OCI-LY7 (cell line): ENCODE measurements at regions not wholly inside any gene's neighbourhood (a gene's known extent, or its start where the extent isn't known, plus 50 kb on each side); places are given as distances from the start of the nearest gene placed in this dataset.
"Not testable (repeated sequence)": the region's sequence is repeated elsewhere in the genome, so short reads cannot be mapped to it uniquely, and the experiment has no call there.

ENCODE experiments used
- BruUV-seq: library from RNA; stranded (reverse); fragments of 400-500 nt; replicated peaks from 2 replicates; lab custom pipeline; 2021; lab: Mats Ljungman, UMichigan
- CTCF ChIA-PET: fragments of 300-600 bp; sonication (Branson Sonifier 250); formaldehyde crosslinking; loops from one replicate; lab custom pipeline; 2022; ENCODE audit warnings: antibody characterized with exemption; ENCODE audit not compliant: unreplicated experiment; lab: Charles Lee
- POLR2A ChIA-PET: fragments of 300-600 bp; sonication (Branson Sonifier 250); formaldehyde crosslinking; loops from one replicate; lab custom pipeline; 2022; ENCODE audit warnings: antibody characterized with exemption; lab: Charles Lee
- DNase-seq: peaks from one replicate; pipeline ENCODE4 v3.0.0-alpha.2; 2015; ENCODE audit warnings: low spot score
- H2AFZ ChIP-seq: fragments of 200-600 bp; sonication (generic), shearing (Covaris generic); 2 replicates; pipeline ENCODE4 v1.6.1; 2014; ENCODE audit warnings: mild to moderate bottlenecking, antibody characterized with exemption, low read length, moderate library complexity
- H3K27ac ChIP-seq: fragments of 200-600 bp; sonication (generic); 2 replicates; pipeline ENCODE4 v1.5.1; 2014; ENCODE audit warnings: mixed run types, low read depth, mild to moderate bottlenecking, moderate library complexity, low read length, inconsistent platforms; ENCODE audit not compliant: poor library complexity, severe bottlenecking
- H3K36me3 ChIP-seq: fragments of 200-600 bp; sonication (generic); 2 replicates; pipeline ENCODE4 v1.6.1; 2014; ENCODE audit warnings: mild to moderate bottlenecking, antibody characterized with exemption, low read length, moderate library complexity, mixed read lengths; ENCODE audit not compliant: insufficient read depth
- H3K4me1 ChIP-seq: fragments of 200-600 bp; sonication (generic); 2 replicates; pipeline ENCODE4 v1.5.1; 2014; ENCODE audit warnings: mild to moderate bottlenecking, low read length; ENCODE audit not compliant: insufficient read depth, poor library complexity, severe bottlenecking
- H3K4me2 ChIP-seq: fragments of 200-600 bp; sonication (generic); 2 replicates; pipeline ENCODE4 v1.6.1; 2014; ENCODE audit warnings: mild to moderate bottlenecking, low read length
- H3K4me3 ChIP-seq: fragments of 200-600 bp; sonication (generic); 2 replicates; pipeline ENCODE4 v1.5.1; 2014; ENCODE audit warnings: mild to moderate bottlenecking, low read depth, low read length; ENCODE audit not compliant: poor library complexity, severe bottlenecking
- H3K79me2 ChIP-seq: fragments of 200-600 bp; sonication (generic); 2 replicates; pipeline ENCODE4 v1.6.1; 2016; ENCODE audit warnings: low read depth, mild to moderate bottlenecking, low read length, moderate library complexity, mixed read lengths; ENCODE audit not compliant: insufficient read depth
- H3K9me2 ChIP-seq: fragments of 200-600 bp; sonication (generic); 2 replicates; pipeline ENCODE4 v1.6.1; 2016; ENCODE audit warnings: mild to moderate bottlenecking, low read length, mixed read lengths; ENCODE audit not compliant: insufficient read depth
- H3K9me3 ChIP-seq: fragments of 200-600 bp; sonication (generic); 2 replicates; pipeline ENCODE4 v1.6.1; 2014; ENCODE audit warnings: mild to moderate bottlenecking, mixed run types, low read length, mixed read lengths
- H4K20me1 ChIP-seq: fragments of 200-600 bp; sonication (generic); 2 replicates; pipeline ENCODE4 v1.6.1; 2014; ENCODE audit warnings: mild to moderate bottlenecking, antibody characterized with exemption, low read length, moderate library complexity, mixed read lengths; ENCODE audit not compliant: insufficient read depth
- EZH2phosphoT487 ChIP-seq: fragments of 200-600 bp; sonication (generic); IDR thresholded peaks from 2 replicates; pipeline ENCODE4 v1.6.1; 2018; ENCODE audit warnings: low read depth, borderline replicate concordance, mild to moderate bottlenecking, mixed run types, antibody characterized with exemption, low read length, moderate library complexity, mixed read lengths
- intact Hi-C: fragments of 100-400 bp; cut with micrococcal nuclease; formaldehyde crosslinking; loops from one replicate; pipeline ENCODE4 v1.10.0; 2022; ENCODE audit not compliant: unreplicated experiment
- TF ChIP-seq, protein P1 (sequence below): fragments of 200-600 bp; sonication (generic); conservative IDR thresholded peaks from 2 replicates; pipeline ENCODE4 v1.5.1; 2014; ENCODE audit warnings: mild to moderate bottlenecking, antibody characterized with exemption, low read length, moderate library complexity, mixed read lengths

DNA sequence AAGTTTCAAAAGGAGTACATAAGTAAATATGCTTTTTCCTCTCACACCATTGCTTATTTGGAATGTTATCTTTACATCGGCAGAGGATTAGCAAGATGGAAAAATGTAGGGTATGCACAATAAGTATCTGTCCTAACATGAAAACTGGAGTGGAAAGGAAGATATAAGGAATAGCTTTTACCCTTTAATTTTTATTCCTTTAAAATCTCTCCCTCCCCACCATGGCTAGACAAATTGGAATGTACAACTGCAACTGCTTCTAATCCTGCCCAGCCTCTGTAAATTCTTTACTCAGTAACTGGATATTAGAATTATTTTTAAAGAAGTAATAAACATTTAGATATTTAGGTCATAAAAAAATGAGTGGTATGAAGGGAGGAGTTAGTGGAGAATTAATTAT, 171.5 kb downstream of the PCDH18 start:
- Histone ChIP-seq H3K9me3 (no peaks in the 10 kb centered on the region), H2AFZ (no peak overlapping the region), H3K79me2 (no peaks in the 10 kb centered on the region), H3K4me2 (no peak overlapping the region), H3K4me3 (no peak overlapping the region), H3K4me1 (no peaks in the 10 kb centered on the region), H3K36me3 (no peaks in the 10 kb centered on the region), H3K9me2 (no peaks in the 10 kb centered on the region), H3K27ac (no peak overlapping the region), H4K20me1 (no peaks in the 10 kb centered on the region)
- no peak for DNase-seq
- intact Hi-C loops, result no loop called here
- TF ChIP-seq, protein P1, sequence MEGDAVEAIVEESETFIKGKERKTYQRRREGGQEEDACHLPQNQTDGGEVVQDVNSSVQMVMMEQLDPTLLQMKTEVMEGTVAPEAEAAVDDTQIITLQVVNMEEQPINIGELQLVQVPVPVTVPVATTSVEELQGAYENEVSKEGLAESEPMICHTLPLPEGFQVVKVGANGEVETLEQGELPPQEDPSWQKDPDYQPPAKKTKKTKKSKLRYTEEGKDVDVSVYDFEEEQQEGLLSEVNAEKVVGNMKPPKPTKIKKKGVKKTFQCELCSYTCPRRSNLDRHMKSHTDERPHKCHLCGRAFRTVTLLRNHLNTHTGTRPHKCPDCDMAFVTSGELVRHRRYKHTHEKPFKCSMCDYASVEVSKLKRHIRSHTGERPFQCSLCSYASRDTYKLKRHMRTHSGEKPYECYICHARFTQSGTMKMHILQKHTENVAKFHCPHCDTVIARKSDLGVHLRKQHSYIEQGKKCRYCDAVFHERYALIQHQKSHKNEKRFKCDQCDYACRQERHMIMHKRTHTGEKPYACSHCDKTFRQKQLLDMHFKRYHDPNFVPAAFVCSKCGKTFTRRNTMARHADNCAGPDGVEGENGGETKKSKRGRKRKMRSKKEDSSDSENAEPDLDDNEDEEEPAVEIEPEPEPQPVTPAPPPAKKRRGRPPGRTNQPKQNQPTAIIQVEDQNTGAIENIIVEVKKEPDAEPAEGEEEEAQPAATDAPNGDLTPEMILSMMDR, result no peak
- TF ChIP-seq EZH2phosphoT487, result no peak
- CTCF ChIA-PET, result no interaction called here
- POLR2A ChIA-PET, result interaction anchor here (0.6 to 0.7 kb wide), 2 partner anchors 222 to 850 kb away, joined by 3 read pairs; no protein-coding TSS in a partner anchor
- no TSS peak for BruUV-seq

DNA sequence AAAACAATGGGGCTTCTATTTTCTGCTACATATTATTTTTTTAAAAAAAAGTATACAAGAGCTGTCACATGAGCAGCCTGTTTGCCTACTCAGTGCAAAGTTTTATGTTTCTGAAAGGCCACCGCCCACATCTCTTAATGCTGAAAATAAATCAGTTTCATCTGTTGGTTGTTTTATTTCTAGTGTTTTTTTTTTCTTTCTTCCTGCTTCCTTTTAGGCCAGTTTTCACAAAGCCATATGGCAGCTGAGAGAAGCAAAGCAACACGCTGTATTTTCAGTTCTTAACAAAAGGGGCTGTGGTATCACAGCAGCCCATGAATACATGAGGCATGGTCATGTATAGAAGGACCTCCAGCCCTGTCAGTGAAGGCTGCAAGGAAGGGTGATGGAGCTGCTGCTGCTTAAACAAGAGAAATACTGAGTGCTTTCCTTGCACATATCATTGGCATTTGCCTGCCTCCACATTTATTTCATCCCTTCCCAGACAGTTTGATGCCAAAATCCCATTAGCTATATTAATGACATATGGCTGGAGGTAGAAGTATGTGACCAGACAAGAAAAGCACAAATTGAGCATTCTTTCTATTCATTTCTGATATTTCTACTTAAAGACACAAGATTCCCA, 172.5 kb downstream of the PCDH18 start:
- Histone ChIP-seq H3K9me2 (no peaks in the 10 kb centered on the region), H3K4me1 (no peaks in the 10 kb centered on the region), H3K27ac (no peak overlapping the region), H3K9me3 (no peaks in the 10 kb centered on the region), H4K20me1 (no peaks in the 10 kb centered on the region), H3K79me2 (no peaks in the 10 kb centered on the region), H3K36me3 (no peaks in the 10 kb centered on the region), H3K4me3 (no peak overlapping the region), H3K4me2 (no peak overlapping the region), H2AFZ (no peak overlapping the region)
- no peak for TF ChIP-seq EZH2phosphoT487
- TF ChIP-seq, protein P1, result no peak
- POLR2A ChIA-PET, result interaction anchor here (0.7 to 1.1 kb wide), 2 partner anchors 11 to 467 kb away, joined by 3 read pairs; no protein-coding TSS in a partner anchor
- intact Hi-C loops, result no loop called here
- DNase-seq, result no peak
- BruUV-seq, result no TSS peak
- CTCF ChIA-PET, result no interaction called here

DNA sequence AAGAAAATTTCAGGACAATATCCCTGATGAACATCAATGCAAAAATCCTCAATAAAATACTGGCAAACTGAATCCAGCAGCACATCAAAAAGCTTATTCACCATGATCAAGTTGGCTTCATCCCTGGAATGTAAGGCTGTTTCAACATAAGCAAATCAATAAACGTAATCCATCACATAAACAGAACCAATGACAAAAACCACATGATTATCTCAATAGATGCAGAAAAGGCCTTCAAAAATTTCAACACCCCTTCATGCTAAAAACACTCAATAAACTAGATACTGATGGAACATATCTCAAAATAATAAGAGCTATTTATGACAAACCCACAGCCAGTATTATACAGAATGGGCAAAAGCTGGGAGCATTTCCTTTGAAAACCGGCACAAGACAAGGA, 177.7 kb downstream of the PCDH18 start:
- H3K4me2 ChIP-seq, DNase-seq, POLR2A ChIA-PET, H3K9me3 ChIP-seq, H4K20me1 ChIP-seq, H3K27ac ChIP-seq, H3K4me1 ChIP-seq, H3K36me3 ChIP-seq, H3K4me3 ChIP-seq, H2AFZ ChIP-seq, CTCF ChIA-PET, intact Hi-C loops, H3K9me2 ChIP-seq, H3K79me2 ChIP-seq, BruUV-seq: not testable (repeated sequence)
